ENCODE measurements at regions not wholly inside any gene's neighbourhood (a gene's known extent, or its start where the extent isn't known, plus 50 kb on each side); places are given as distances from the start of the nearest gene placed in this dataset.

- TF ChIP-seq EZH2 (IDR thresholded peaks at IDR 0.05; ENCODE audit: borderline replicate concordance, low read length), result no peak
- TF ChIP-seq CTCF (IDR thresholded peaks at IDR 0.05; ENCODE audit: low read length), result no peak
- H3K4me1 ChIP-seq (ENCODE audit: insufficient read depth, low read length, severe bottlenecking), result no peaks in the 10 kb centered on the region
Observed at GRCh38 chr12:115384391-115384790, 700.4 kb upstream of the TBX3 start.

GRCh38 chr12:115383668-115384067 is 699.7 kb upstream of the TBX3 start:
- H3K4me2 ChIP-seq (ENCODE audit: low read length), result no peak overlapping the region
- H3K27ac ChIP-seq (ENCODE audit: low read depth, low read length, poor library complexity, severe bottlenecking), result no peak overlapping the region
- no peak overlapping the region for H3K4me3 ChIP-seq (ENCODE audit: low read depth, low read length, poor library complexity, severe bottlenecking)
- no peak overlapping the region for H2AFZ ChIP-seq (ENCODE audit: low read length)
- no peaks in the 10 kb centered on the region for H3K79me2 ChIP-seq (ENCODE audit: insufficient read depth, low read length)
- H3F3A ChIP-seq (ENCODE audit: insufficient read depth, low read length), result no peaks in the 10 kb centered on the region
- H3K36me3 ChIP-seq (ENCODE audit: insufficient read depth, low read length), result no peaks in the 10 kb centered on the region
- no peaks in the 10 kb centered on the region for H3K9me2 ChIP-seq (ENCODE audit: low read depth, low read length)
- TF ChIP-seq CTCF (IDR thresholded peaks at IDR 0.05; ENCODE audit: low read length) (no peak), EZH2 (IDR thresholded peaks at IDR 0.05; ENCODE audit: borderline replicate concordance, low read length) (no peak)
- H3K9ac ChIP-seq (ENCODE audit: low read length), result no peak overlapping the region
- H3K27me3 ChIP-seq (ENCODE audit: insufficient read depth, low read length), result no peaks in the 10 kb centered on the region
- H3K9me3 ChIP-seq (ENCODE audit: low read length), result no peaks in the 10 kb centered on the region
- H4K20me1 ChIP-seq (ENCODE audit: insufficient read depth, low read length), result no peaks in the 10 kb centered on the region
- H3K4me1 ChIP-seq (ENCODE audit: insufficient read depth, low read length, severe bottlenecking), result no peaks in the 10 kb centered on the region

More at GRCh38 chr12:115384391-115384790, 700.4 kb upstream of the TBX3 start:
- Histone ChIP-seq H3K4me2 (ENCODE audit: low read length) (no peak overlapping the region), H3K79me2 (ENCODE audit: insufficient read depth, low read length) (no peaks in the 10 kb centered on the region), H3K27me3 (ENCODE audit: insufficient read depth, low read length) (no peaks in the 10 kb centered on the region), H4K20me1 (ENCODE audit: insufficient read depth, low read length) (no peaks in the 10 kb centered on the region), H2AFZ (ENCODE audit: low read length) (no peak overlapping the region), H3K27ac (ENCODE audit: low read depth, low read length, poor library complexity, severe bottlenecking) (no peak overlapping the region), H3K9ac (ENCODE audit: low read length) (no peak overlapping the region), H3K36me3 (ENCODE audit: insufficient read depth, low read length) (no peaks in the 10 kb centered on the region), H3K4me3 (ENCODE audit: low read depth, low read length, poor library complexity, severe bottlenecking) (no peak overlapping the region), H3K9me2 (ENCODE audit: low read depth, low read length) (no peaks in the 10 kb centered on the region), H3F3A (ENCODE audit: insufficient read depth, low read length) (no peaks in the 10 kb centered on the region), H3K9me3 (ENCODE audit: low read length) (no peaks in the 10 kb centered on the region)

- no peak overlapping the region for H3K9ac ChIP-seq (ENCODE audit: low read length)
- no peaks in the 10 kb centered on the region for H3F3A ChIP-seq (ENCODE audit: insufficient read depth, low read length)
- no peak overlapping the region for H3K27ac ChIP-seq (ENCODE audit: low read depth, low read length, poor library complexity, severe bottlenecking)
- TF ChIP-seq CTCF (IDR thresholded peaks at IDR 0.05; ENCODE audit: low read length), result no peak
- TF ChIP-seq EZH2 (IDR thresholded peaks at IDR 0.05; ENCODE audit: borderline replicate concordance, low read length), result no peak
- no peaks in the 10 kb centered on the region for H3K79me2 ChIP-seq (ENCODE audit: insufficient read depth, low read length)
- H3K4me3 ChIP-seq (ENCODE audit: low read depth, low read length, poor library complexity, severe bottlenecking), result no peak overlapping the region
- no peak overlapping the region for H3K4me2 ChIP-seq (ENCODE audit: low read length)
- no peaks in the 10 kb centered on the region for H3K9me3 ChIP-seq (ENCODE audit: low read length)
- H2AFZ ChIP-seq (ENCODE audit: low read length), result no peak overlapping the region
- no peaks in the 10 kb centered on the region for H3K27me3 ChIP-seq (ENCODE audit: insufficient read depth, low read length)
- H4K20me1 ChIP-seq (ENCODE audit: insufficient read depth, low read length), result no peaks in the 10 kb centered on the region
- H3K4me1 ChIP-seq (ENCODE audit: insufficient read depth, low read length, severe bottlenecking), result no peaks in the 10 kb centered on the region
- no peaks in the 10 kb centered on the region for H3K9me2 ChIP-seq (ENCODE audit: low read depth, low read length)
- no peaks in the 10 kb centered on the region for H3K36me3 ChIP-seq (ENCODE audit: insufficient read depth, low read length)
Observed at GRCh38 chr12:115382681-115383080, 698.7 kb upstream of the TBX3 start.

Measured in OCI-LY1 (cell line).